ENCODE measurements at regions not wholly inside any gene's neighbourhood (a gene's known extent, or its start where the extent isn't known, plus 50 kb on each side); places are given as distances from the start of the nearest gene placed in this dataset.

DNA sequence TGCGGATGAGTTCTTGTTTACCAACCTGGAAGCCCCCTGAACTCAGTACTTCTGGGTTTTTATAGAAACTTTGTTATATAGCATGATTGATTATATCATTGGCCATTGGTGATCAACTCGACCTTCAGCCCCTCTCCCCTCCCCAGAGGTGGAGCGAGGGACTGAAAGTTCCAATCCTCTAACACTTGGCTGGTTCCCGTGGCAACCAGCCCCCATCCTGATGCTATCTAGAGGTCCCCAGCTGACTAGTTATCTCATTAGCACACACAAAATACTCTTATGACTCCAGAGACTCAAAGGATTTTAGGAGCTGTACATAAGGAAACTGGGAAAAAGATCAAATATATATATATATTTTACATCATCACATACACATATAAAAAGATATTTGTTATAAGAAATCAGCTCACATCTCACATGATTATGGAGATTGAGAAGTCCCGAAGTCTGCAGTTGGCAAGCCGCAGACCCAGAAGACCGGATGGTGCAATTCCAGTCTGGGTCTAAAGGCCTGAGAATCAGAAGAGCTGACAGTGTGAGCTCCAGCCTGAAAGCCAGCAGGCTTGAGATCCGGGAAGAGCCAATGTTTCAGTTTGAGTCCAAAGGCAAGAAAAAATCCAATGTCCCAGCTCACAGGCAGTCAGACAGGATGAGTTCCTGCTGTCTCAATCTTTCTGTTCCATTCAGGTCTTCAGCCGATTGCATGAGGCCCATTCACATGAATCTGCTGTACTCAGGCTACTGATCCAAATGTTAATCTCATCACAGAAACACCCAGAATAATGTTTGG is 179.3 kb upstream of the DTNBP1 start:
- no peak overlapping the region for H3K4me3 Mint-ChIP-seq
- no peaks in the 10 kb centered on the region for H3K36me3 Mint-ChIP-seq (ENCODE audit: low read depth)
- peaks cover under 1% of the 10 kb centered on the region for H3K4me1 Mint-ChIP-seq
- peaks cover 3% of the 10 kb centered on the region for H3K27me3 Mint-ChIP-seq
- POLR2A ChIA-PET, result no interaction called here
- DNase-seq, result no peak
- H3K9me3 Mint-ChIP-seq, result no peaks in the 10 kb centered on the region
- CTCF ChIA-PET, result no interaction called here
- H3K27ac Mint-ChIP-seq, result no peak overlapping the region

DNA sequence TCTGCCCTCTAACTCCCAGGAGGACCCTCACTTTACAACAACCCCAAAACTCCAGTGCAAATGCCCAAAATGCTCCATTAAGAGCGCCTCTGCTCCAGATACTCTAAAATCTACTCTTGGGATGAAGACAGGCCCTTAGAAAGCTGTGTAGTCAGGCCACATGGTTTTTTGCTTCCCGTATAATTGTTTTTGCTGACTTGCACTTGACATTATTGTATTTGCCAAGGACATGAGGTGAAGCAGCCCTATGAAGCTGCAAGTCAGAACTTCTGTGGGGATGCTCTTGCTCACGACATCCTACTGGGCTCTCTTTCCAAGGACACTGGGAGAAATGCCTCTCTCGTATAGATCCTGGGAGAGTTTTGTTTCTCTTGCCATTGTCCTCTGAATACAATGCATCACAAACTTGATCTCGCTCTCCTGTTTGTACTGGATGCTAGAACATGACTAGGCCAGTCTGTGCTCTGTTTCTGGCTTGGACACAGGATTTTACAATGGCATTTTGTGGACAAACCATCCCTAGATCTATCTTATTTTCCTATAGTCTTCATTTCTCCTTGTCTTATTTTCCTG is 177.2 kb upstream of the DTNBP1 start:
- POLR2A ChIA-PET, result no interaction called here
- Mint-ChIP-seq H3K36me3 (ENCODE audit: low read depth) (no peaks in the 10 kb centered on the region), H3K4me3 (no peak overlapping the region), H3K27ac (no peak overlapping the region), H3K27me3 (peaks cover 1% of the 10 kb centered on the region), H3K4me1 (peaks cover 2% of the 10 kb centered on the region), H3K9me3 (no peaks in the 10 kb centered on the region)
- CTCF ChIA-PET, result no interaction called here
- no peak for DNase-seq

DNA sequence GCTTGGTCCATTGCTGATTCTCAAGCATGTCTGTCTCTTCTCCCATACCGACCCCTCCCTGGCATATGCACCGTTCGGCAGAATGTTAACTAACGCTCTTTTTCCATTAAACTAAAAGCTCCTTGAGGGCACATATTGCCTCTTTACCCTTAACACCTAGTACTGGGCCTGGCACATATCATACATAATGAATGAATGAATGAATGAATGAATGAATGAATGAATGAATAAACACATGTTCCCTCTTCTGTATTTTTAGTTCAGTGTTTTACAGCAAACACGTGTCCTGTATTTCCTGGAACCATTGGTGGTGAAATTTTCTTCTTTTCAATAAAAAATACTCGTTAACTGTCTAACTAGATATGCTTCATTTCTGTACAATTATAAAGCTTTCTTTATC is 174.4 kb upstream of the DTNBP1 start:
- Mint-ChIP-seq H3K9me3 (no peaks in the 10 kb centered on the region), H3K27ac (no peak overlapping the region), H3K4me3 (no peak overlapping the region), H3K27me3 (no peaks in the 10 kb centered on the region), H3K4me1 (peaks cover 2% of the 10 kb centered on the region), H3K36me3 (ENCODE audit: low read depth) (no peaks in the 10 kb centered on the region)
- POLR2A ChIA-PET, result no interaction called here
- DNase-seq, result no peak
- CTCF ChIA-PET, result no interaction called here

DNA sequence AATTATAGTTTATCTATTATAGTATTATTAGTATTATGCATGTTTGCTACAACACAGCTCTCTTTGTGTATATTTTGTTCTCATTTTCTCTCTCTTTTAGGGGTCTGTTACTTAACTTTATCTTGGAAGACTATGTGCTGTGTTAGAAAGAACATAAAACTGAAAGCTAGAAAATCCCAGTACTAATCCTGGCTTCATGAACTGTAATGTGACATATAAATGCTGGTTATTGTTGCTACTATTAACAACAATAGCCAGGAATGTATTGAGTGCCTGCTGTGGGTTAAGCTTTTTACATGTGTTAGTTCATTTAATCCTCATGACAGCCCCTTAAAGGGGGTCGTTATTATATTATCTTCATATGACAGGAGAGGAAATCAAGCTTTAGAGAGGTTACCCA is 170.0 kb upstream of the DTNBP1 start:
- no peaks in the 10 kb centered on the region for H3K36me3 Mint-ChIP-seq (ENCODE audit: low read depth)
- H3K9me3 Mint-ChIP-seq, result no peaks in the 10 kb centered on the region
- no peak overlapping the region for H3K4me3 Mint-ChIP-seq
- peaks cover 2% of the 10 kb centered on the region for H3K27me3 Mint-ChIP-seq
- ChIA-PET CTCF (interaction anchor here (0.6 kb wide), 1 partner anchor 350 kb away, joined by 3 read pairs; no protein-coding TSS in a partner anchor), POLR2A (no interaction called here)
- no peak overlapping the region for H3K27ac Mint-ChIP-seq
- peaks cover 2% of the 10 kb centered on the region for H3K4me1 Mint-ChIP-seq
- DNase-seq, result no peak

DNA sequence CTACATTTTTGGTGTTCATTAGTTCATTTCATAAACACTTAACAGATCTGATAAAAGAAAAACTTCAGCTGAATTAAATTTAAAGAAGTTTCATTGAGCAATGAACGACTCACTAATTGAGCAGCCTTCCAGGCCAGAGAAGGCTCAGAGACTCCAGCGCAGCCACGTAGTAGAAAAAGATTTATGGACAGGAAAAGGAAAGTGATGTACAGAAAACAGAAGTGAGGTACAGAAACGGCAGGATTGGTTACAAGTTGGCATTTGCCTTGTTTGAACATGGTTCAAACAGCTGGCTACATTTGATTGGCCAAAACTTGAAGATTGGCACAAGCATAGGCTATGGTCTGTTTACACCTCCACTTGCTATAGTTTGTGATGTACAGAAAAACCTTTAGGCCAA is 166.3 kb upstream of the DTNBP1 start:
- DNase-seq, result no peak
- no peaks in the 10 kb centered on the region for H3K36me3 Mint-ChIP-seq (ENCODE audit: low read depth)
- no peaks in the 10 kb centered on the region for H3K4me1 Mint-ChIP-seq
- POLR2A ChIA-PET, result no interaction called here
- CTCF ChIA-PET, result interaction anchor here (1.3 kb wide), 1 partner anchor 138 kb away, joined by 3 read pairs; no protein-coding TSS in a partner anchor
- H3K4me3 Mint-ChIP-seq, result no peak overlapping the region
- H3K27ac Mint-ChIP-seq, result no peak overlapping the region
- peaks cover 7% of the 10 kb centered on the region for H3K27me3 Mint-ChIP-seq
- H3K9me3 Mint-ChIP-seq, result no peaks in the 10 kb centered on the region

DNA sequence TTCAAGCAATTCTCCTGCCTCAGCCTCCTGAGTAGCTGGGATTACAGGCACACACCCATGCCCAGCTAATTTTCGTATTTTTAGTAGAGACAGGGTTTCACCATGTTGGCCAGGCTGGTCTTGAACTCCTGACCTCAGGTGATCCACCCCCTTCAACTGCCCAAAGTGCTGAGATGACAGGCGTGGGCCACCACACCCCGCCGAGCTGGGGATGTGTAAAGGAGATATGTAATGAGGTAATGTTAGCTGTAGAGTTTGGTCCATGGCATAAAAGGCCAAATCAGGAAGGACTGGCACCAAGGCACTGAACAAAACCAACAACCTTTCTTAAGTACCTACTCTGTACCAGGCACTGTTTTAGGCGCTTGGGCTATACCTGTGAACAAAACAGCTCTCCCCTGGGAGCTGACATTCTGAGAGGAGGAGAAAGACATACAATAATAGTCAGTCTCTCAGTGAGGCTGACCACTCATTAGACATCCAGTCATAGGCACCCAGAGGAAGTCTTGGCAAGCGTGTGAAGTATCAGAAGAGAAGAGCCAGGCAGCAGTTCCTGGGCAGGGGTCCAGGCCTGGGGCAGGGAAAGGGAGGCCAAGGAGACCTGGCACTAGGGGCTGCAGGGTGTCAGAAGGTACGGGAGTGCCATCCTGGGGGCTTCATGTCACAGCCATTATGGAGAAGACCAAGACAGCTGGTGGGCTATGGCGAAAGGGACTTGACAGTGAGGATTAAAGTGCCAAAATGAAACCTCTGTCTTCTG is 164.8 kb upstream of the DTNBP1 start:
- ChIA-PET CTCF (no interaction called here), POLR2A (no interaction called here)
- Mint-ChIP-seq H3K4me1 (no peaks in the 10 kb centered on the region), H3K36me3 (ENCODE audit: low read depth) (no peaks in the 10 kb centered on the region), H3K4me3 (no peak overlapping the region), H3K27me3 (peaks cover 7% of the 10 kb centered on the region), H3K9me3 (no peaks in the 10 kb centered on the region), H3K27ac (no peak overlapping the region)
- no peak for DNase-seq

DNA sequence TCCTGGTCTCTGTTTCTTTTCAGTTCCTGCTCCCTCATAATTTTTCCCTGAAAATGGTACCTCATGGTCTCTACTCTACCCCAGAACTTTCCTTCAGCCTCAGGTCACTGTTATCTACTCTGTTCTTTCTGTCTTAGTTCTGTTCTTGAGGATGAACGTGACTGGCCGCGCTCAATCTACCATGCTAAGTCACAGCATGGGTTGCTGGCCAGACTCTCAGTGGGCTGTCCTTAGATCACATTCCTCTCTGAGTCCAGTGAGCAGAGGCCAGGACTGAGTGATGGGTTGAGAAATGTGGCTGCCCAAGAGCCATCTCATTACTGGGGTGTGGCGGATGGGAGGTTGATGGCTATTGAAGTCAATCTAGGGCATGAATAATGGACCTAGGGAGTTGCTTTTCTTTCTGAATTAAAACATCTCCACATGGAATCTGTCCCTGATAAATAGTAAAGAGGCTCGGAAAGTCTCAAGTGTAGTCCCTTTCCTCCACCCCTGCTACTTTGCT is 164.0 kb upstream of the DTNBP1 start:
- no peak for DNase-seq
- Mint-ChIP-seq H3K27me3 (peaks cover 7% of the 10 kb centered on the region), H3K4me3 (no peak overlapping the region), H3K9me3 (no peaks in the 10 kb centered on the region), H3K36me3 (ENCODE audit: low read depth) (no peaks in the 10 kb centered on the region), H3K4me1 (no peaks in the 10 kb centered on the region), H3K27ac (no peak overlapping the region)
- ChIA-PET POLR2A (no interaction called here), CTCF (no interaction called here)

DNA sequence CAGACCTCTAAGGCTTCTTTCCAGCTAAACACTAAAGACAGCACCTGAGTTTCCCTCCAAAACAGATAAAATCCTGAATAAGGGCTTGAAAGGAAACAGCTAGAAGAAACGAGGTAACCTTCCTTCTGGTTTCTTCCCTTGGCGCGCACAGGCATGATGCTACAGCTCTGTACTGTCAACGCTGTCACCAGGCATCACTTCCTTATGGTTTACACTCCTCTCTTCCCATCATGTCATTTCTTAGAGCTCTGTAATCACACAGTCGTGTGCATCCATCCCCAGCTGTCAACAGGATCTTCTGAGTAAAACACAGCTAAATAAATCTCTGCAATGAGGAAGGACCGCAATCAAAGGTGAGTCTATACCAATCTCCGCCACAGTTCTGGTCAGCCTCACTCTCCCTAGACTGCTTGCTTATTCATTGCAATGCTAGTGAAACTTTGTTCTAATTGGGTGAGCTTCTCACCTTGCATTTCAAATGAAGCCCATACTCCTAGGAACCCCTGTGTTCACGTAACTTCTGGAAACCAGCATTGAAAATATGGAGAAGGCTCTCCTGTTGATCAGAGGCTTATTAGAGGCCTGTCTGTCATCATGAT is 162.6 kb upstream of the DTNBP1 start:
- no peak for DNase-seq
- Mint-ChIP-seq H3K4me1 (no peaks in the 10 kb centered on the region), H3K27ac (no peak overlapping the region), H3K27me3 (peaks cover 7% of the 10 kb centered on the region), H3K9me3 (no peaks in the 10 kb centered on the region), H3K4me3 (no peak overlapping the region), H3K36me3 (ENCODE audit: low read depth) (no peaks in the 10 kb centered on the region)
- CTCF ChIA-PET, result no interaction called here
- POLR2A ChIA-PET, result no interaction called here

DNA sequence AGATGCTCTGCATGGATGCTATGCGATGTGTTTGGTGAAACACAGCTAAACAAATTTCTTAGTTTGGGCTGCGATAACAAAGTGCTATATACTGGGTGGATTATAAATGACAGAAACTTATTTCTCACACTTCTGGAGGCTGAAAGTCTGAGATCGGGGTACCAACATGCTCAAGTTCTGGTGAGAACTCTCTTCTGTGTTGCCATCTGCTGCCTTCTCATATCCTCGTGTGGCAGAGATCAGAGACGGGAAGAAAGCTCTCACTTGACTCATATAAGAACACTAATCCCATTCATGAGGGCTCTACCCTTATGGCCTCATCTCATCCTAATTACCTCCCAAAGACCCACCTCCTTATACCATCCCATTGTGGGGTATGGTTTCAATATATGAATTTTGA is 162.0 kb upstream of the DTNBP1 start:
- ChIA-PET POLR2A (no interaction called here), CTCF (no interaction called here)
- Mint-ChIP-seq H3K36me3 (ENCODE audit: low read depth) (no peaks in the 10 kb centered on the region), H3K4me3 (no peak overlapping the region), H3K27me3 (peaks cover 4% of the 10 kb centered on the region), H3K4me1 (no peaks in the 10 kb centered on the region), H3K9me3 (no peaks in the 10 kb centered on the region), H3K27ac (no peak overlapping the region)
- DNase-seq, result no peak

DNA sequence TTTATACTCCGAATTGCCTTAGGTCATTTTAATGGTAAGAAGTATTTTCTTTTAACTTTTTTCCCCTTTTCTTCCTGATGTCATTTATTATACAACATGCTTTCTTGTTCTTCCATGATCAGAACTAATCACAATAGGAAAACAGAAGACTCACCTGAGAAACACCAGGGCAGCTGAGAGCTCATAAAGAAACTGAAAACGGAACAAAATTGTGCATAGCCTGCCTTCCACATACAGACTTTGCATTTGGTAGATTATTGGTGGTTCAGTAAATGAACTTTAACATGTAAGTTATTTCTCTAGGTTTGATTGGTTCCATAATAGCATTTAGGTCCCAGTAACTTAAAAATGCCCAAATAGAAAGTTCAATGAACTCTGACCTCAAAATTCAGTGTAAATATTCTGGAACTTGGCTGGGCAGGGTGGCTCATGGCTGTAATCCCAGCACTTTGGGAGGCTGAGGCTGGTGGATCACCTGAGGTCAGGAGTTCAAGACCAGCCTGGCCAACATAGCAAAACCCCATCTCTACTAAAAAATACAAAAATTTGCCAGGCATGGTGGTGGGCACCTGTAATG is 161.1 kb upstream of the DTNBP1 start:
- Mint-ChIP-seq H3K27me3 (peaks cover 6% of the 10 kb centered on the region), H3K4me1 (no peaks in the 10 kb centered on the region), H3K4me3 (no peak overlapping the region), H3K27ac (no peak overlapping the region), H3K36me3 (ENCODE audit: low read depth) (no peaks in the 10 kb centered on the region), H3K9me3 (no peaks in the 10 kb centered on the region)
- POLR2A ChIA-PET, result no interaction called here
- no peak for DNase-seq
- CTCF ChIA-PET, result no interaction called here

DNA sequence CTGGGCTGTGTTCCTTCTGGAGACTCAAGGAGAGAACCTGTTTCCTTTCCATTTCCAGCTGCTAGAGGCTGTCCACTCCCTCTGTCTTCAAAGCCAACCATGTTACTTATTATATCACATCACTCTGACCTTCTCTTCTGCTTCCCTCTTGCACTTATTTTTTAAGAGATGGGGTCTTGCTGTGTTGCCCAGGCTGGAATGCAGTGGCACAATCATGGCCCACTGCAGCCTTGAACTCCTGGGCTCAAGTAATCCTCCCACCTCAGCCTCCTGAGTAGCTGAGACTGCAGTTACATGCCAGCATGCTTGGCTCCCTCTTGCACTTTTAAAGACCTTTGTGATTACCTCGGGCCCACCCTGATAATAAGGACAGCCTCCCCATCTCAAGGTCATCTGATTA is 160.0 kb upstream of the DTNBP1 start:
- Mint-ChIP-seq H3K9me3 (no peaks in the 10 kb centered on the region), H3K27me3 (peaks cover 6% of the 10 kb centered on the region), H3K4me1 (no peaks in the 10 kb centered on the region), H3K36me3 (ENCODE audit: low read depth) (no peaks in the 10 kb centered on the region), H3K27ac (no peak overlapping the region), H3K4me3 (no peak overlapping the region)
- CTCF ChIA-PET, result no interaction called here
- POLR2A ChIA-PET, result no interaction called here
- no peak for DNase-seq

DNA sequence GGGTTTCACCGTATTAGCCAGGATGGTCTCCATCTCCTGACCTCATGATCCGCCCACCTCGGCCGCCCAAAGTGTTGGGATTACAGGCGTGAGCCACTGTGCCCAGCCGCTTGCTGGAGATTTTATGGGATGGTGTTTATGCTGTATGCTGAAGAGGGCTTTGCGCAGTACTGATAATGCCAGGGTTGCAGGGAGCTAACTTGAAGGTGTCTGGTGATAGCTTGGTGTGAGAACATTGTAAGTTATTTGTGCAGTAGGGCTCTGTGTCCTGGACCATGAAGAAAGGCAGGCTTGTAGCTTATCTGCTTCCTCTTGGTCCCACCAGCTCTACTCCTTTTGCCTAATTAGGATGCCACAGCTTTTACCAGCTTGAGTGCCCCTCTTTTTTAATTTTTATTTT is 157.0 kb upstream of the DTNBP1 start:
- H3K4me3 Mint-ChIP-seq, result no peak overlapping the region
- H3K27me3 Mint-ChIP-seq, result peaks cover 2% of the 10 kb centered on the region
- no peak for DNase-seq
- no peaks in the 10 kb centered on the region for H3K36me3 Mint-ChIP-seq (ENCODE audit: low read depth)
- H3K9me3 Mint-ChIP-seq, result no peaks in the 10 kb centered on the region
- H3K27ac Mint-ChIP-seq, result no peak overlapping the region
- POLR2A ChIA-PET, result no interaction called here
- no peaks in the 10 kb centered on the region for H3K4me1 Mint-ChIP-seq
- CTCF ChIA-PET, result no interaction called here

DNA sequence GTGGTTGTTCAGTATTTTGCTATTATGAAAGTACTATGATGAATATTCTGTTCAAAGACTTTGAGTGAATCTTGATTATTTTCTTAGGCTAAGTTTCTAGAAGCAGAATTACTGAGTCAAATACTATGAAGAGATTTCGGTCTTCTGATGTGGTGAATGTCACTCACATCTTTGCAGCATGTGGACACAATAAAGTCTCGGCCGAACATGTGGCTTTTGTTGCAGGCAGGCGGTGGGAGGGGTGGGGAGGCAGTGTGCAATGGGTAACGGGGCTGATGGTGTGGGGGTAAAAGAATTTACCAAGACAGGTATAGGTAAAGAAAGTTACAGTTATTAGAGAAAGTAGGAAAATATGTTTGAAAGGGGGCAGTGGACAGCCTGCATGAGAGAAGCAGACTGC is 156.4 kb upstream of the DTNBP1 start:
- Mint-ChIP-seq H3K27me3 (peaks cover 2% of the 10 kb centered on the region), H3K27ac (no peak overlapping the region), H3K4me3 (no peak overlapping the region), H3K4me1 (no peaks in the 10 kb centered on the region), H3K36me3 (ENCODE audit: low read depth) (no peaks in the 10 kb centered on the region), H3K9me3 (no peaks in the 10 kb centered on the region)
- no peak for DNase-seq
- ChIA-PET CTCF (no interaction called here), POLR2A (no interaction called here)

All from activated CD4-positive, alpha-beta memory T cell treated with anti-CD3 and anti-CD28 coated beads, Interleukin-2, amount 10 ng/mL, durations not matched to agents 7 days and 5 days (primary cell).